Activated CD4-positive, CD25-positive, alpha-beta regulatory T cell treated with anti-CD3 and anti-CD28 coated beads, Interleukin-2, amount 50 U/mL, for 24 hours (primary cell): ENCODE measurements at regions not wholly inside any gene's neighbourhood (a gene's known extent, or its start where the extent isn't known, plus 50 kb on each side); places are given as distances from the start of the nearest gene placed in this dataset.

ENCODE experiments used
- ATAC-seq, 2 donors: fragments of 150-1000 bp; cut with Tn5 transposase; one replicate each; pipeline ENCODE4 v1.10.0; 2021; ENCODE audit warnings: mild to moderate bottlenecking in 1 of 2, moderate library complexity in 1 of 2

GRCh38 chr16:65944361-65944760 is 422.1 kb upstream of the CDH5 start:
- ATAC-seq, result no peak

GRCh38 chr16:65940711-65941110 is 425.8 kb upstream of the CDH5 start:
- ATAC-seq, result no peak

DNA sequence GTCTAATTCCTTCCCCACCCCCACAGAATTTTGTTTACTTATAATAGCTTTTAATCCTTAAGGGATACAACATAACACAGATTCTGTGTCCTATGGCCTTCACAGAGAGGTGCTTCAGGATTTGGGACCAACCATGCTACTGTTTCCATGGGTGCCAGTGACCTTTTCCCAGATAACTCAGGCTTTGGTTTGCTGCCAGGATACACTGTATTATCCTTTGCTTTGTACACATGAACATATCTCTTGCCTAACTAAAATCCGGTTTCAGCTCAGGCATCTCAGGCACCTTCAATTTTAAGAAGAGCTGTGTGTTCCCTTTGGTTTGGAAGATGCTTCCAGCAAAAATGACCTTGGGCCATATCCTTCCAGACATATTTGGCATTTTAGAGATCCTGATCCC is 428.4 kb upstream of the CDH5 start:
- ATAC-seq, result no peak

- no peak for ATAC-seq
These were observed 429.0 kb upstream of the CDH5 start for GRCh38 chr16:65937455-65937854.

DNA sequence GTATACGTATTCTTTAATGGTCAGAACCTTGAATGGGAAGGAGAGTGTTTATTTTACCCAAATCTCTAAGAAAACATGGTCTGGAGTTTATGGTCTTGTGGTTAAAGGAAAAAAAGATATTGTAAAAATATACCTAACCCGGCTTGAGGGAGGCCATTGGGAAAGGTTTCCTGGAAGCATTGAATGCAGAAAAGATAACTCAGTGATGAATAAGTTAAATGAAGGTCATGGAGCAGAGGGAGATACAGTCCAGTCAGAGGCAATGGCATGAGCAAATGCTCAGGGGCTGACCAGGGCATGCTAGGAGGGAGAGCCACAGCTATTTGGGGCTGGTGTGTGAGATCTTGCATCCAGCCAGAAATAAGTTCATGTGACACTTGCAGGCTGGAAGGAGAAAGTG is 430.4 kb upstream of the CDH5 start:
- ATAC-seq, result no peak

GRCh38 chr16:65934443-65934842 is 432.0 kb upstream of the CDH5 start:
- no peak for ATAC-seq

DNA sequence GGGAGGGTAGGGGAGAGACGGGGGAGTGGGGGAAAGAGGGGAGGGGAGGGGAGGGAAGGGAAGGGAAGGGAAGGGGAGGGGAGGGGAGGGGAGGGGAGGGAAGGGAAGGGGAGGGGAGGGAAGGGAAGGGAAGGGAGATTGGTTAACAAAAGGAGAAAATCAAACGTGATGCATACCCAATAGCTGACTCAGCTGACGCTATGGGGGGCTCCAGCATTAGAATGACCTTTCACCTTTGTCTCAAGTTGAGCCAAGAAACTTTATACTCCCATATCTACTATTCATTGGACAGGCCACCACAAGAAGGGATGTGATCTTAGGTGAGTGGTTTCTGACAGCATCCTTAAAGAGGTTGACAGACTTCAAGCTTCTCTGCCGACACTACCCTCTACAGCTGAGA is 432.8 kb upstream of the CDH5 start:
- no peak for ATAC-seq

DNA sequence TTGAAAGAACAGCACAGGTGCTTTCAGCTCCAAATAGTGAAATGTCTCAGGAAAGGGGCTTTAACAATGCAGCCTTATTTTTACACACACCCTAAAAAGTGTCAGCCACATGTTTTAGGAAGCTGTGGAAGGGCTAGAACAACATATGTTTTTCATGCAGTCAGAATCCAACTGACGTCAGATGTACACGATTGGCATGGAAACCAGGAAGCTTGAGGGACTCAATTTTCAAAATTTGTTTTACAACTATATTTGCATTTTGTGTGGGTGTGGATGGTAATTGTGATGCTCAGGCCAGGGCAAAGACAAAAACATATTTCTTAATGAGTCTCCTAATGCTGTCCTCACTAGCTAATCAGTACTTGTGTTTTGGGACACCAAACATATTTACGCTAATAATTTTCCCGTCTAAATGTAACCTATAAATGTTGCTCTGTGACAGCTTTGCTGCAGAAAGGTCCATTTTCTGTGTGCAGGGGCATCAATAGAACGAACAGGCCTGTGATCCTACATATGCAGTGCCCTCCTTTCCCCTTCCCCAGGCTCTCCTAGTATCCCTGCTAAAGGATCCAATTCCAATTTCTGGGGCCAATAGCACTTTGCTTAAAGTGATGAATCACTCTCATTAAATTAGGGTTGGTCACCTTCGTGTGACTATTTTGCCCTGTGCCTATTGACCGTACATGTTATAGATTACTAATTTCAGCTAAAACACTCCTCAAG is 434.0 kb upstream of the CDH5 start:
- no peak for ATAC-seq

GRCh38 chr16:65922923-65923322 is 443.6 kb upstream of the CDH5 start:
- no peak for ATAC-seq

GRCh38 chr16:65919986-65920376 is 446.5 kb upstream of the CDH5 start:
- ATAC-seq, result no peak

DNA sequence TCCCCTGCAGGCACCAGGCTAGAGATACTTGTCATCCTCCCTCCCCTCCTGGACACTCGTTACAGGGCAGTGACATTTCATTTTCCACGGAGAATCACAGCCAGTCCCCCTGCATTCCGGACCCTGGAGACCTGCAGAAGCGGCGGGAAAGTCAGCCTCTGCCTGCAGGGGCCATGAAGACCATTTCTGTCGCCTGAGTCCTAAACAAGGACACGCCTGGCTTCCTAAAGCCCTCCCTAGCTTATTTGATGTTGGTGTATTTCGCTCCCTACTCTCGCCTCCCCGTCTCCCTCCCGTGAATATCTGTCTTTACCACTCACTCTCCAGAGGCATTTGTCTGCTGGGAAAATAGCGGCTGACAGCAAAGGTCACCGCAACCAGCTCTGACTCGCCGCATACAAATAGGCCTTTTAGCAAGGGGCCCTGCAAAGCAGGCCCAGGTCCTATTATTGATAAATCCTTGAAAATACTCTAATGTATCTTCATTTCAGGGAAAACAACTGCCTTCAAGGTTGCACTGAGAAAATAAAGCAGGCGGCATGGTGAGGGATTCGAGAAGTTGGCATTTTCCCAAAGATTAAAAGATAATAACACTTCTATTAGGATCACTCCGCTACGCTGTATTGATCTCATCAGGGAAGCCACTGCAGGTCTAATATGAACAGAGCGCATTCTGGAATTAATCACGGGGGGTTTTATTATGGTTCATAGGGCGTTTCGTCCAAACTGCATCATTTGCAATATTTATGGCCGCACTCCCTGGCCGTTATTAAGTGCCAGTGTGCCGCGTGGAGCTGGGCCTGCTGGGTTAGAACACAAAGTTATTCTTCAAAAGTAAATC is 447.1 kb upstream of the CDH5 start:
- ATAC-seq, result no peak

DNA sequence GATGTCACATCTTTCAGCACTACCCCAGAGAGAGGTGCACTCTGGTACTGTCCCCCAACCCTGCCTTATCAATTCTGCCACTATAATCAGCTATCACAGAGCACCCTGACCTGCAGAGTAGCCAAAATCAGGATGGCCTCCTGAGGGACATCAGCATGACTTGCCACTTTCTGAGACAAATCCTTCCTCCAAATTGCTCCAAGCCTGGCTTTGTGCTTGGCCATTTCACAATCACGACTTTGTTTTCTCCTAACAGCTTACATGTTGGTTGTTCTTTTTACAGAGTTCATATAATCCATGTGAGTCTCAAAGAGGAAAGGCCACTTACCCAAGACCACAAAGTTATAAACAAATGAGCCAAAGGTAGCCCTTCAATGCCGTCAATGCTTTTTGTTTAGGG is 449.0 kb upstream of the CDH5 start:
- no peak for ATAC-seq

DNA sequence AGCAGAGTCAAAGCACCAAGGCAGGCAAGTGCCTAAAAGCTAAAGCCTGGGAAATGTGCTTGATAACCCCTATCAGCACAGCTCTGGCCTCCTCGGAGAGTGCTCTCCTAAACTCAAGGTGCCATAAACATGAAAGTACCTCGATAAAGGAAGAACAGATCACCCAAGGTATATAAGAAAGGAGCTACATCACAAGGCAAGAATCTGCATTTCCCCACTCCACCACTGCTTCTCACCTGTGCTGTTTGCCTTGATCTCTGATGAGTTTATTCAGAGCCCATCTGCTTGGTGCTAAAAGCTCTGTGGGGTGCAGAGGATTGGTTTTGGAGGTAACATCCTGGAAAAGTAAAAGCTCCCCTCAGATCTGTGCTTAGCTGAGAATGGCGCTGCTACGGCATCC is 449.5 kb upstream of the CDH5 start:
- ATAC-seq, result no peak

- no peak for ATAC-seq
These were observed 456.2 kb upstream of the CDH5 start for GRCh38 chr16:65910291-65910690.

- no peak for ATAC-seq
These were observed 457.0 kb upstream of the CDH5 start for GRCh38 chr16:65909310-65910050.

GRCh38 chr16:65908568-65908967 is 457.9 kb upstream of the CDH5 start:
- no peak for ATAC-seq

DNA sequence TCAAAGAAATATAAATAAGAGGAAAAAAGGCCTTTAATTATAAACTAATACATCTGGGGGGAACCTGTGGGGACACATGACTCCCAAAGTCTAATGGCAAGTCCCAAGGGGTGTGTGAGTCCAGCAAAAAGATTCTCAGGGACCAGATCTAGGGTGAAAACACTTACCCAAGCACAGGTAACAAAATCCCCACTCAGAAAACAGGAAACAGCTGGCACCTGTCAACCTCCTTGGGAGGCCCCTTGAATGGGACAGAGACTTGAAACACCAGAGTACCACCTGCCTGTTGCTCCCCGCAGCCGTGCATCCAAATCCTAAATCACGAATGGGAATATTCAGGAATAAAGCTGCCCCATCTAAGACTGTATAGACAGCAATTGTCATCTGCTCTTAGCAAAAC is 461.2 kb upstream of the CDH5 start:
- no peak for ATAC-seq

DNA sequence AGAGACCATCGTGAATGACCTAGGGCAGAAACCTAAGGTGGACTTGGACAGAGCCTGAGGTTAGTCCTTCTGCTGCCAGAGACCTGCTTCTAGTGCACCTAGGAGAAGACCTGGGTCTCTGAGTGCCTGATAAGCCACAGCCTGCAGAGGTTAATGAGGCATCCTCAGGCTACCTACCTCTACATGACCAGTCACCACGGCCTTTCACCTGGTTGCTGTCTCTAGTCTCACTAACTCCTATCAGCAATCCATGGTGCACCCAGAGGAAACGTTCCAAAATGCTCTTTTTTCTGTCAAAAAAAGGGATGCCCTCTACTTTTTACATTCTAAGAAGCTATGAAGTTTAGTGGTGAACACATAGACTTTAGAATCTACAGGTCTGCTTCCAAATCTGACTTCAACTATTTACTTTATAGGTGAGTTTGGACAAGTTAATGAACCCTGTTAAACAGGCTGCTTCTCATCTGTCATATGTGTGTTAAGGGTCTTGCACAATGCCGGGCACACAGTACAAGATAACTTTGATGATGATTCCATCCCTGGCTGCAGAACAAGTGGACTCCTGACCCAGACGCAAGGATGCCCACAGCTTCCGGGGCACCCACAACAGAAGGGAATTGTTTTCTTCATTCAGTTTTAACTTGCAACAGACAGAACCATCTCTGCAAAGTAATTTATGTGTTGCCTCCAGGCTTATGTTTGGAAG is 469.9 kb upstream of the CDH5 start:
- ATAC-seq, result no peak

DNA sequence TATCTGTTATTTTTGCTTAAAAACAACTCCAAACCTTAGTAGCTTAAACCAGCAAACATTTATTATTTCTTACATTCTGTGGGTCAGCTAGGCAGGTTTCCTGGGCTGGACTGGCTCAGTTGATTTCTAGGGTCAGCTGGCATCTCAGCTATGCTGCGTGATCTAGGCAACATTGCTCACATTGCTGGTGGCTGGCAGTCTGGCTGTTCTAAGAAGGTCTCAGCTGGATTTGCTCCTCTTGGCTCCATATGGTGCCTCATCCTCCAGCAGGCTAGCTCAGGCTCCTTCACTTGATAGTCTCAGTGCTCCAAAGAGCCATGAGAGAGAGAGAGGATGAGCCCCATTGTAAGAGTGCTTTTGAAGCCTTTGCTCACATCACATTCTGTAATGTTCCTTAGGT is 470.6 kb upstream of the CDH5 start:
- ATAC-seq, result no peak

DNA sequence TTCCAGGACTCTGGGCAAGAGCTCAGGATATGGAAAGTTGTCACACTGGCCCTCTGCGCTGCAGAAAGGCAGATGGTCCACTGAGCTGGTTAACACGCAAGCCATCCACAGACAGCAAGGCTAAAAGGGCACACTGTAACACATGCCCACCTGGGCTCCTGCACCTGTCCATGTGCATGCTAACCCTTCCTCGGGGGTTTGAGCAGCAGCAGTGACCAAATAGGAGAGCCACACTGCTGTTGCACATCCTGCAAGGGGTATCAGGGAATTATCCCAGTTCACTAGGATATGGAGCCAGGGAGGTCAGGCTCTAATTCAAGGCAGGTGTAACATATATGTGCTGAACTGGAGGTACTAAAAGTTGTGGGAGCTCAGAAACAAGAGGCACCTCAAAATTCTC is 471.0 kb upstream of the CDH5 start:
- ATAC-seq, result no peak

GRCh38 chr16:65890203-65890602 is 476.3 kb upstream of the CDH5 start:
- ATAC-seq, result no peak

GRCh38 chr16:65889533-65889966 is 476.9 kb upstream of the CDH5 start:
- ATAC-seq, result no peak

DNA sequence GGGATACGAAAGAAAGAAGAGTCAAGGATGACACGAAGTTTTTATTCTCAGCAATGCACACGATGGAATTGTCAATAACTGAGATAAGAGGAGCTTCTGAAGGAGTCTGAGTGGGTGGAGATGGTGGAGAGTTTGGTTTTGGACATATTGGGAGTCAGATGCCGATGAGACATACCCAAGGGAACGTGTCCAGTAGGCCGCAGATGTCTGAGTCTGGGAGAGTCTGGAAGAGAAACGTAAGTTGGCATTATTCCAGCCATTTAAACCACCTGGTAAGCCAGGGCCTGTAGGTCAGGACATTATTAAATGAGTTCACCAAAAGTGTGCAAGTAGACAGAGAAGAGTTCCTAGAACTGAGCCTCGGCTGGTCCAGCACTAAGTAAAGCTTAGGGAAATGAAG is 478.3 kb upstream of the CDH5 start:
- ATAC-seq, result no peak
